ENCODE measurements at regions not wholly inside any gene's neighbourhood (a gene's known extent, or its start where the extent isn't known, plus 50 kb on each side); places are given as distances from the start of the nearest gene placed in this dataset.

GRCh38 chr1:184146202-184146601 is 94.7 kb downstream of the TSEN15 start:
- Histone ChIP-seq H4K5ac (ENCODE audit: insufficient read length, low read depth, low read length) (no peak overlapping the region), H3K79me2 (ENCODE audit: insufficient read depth, low read length) (no peaks in the 10 kb centered on the region), H2BK15ac (ENCODE audit: low read depth, low read length) (no peak overlapping the region), H3K23ac (ENCODE audit: insufficient read length, low read depth, low read length) (no peak overlapping the region), H2AK5ac (ENCODE audit: insufficient read length, low read length) (no peak overlapping the region), H2BK5ac (ENCODE audit: insufficient read length, low read length) (no peak overlapping the region), H3K23me2 (ENCODE audit: insufficient read length, low read depth, low read length, poor library complexity, severe bottlenecking) (no peaks in the 10 kb centered on the region), H3K18ac (ENCODE audit: insufficient read length, low read depth, low read length) (no peak overlapping the region), H3K27ac (ENCODE audit: insufficient read length, low read depth, low read length) (no peak overlapping the region), H3K4me1 (ENCODE audit: insufficient read depth, low read length) (no peaks in the 10 kb centered on the region), H3K56ac (ENCODE audit: insufficient read length, low read depth, low read length) (no peak overlapping the region), H3K79me1 (ENCODE audit: insufficient read depth, low read depth, low read length, poor library complexity, severe bottlenecking) (no peaks in the 10 kb centered on the region), H4K8ac (replicated peaks; ENCODE audit: insufficient read length, low read depth, low read length) (no peak overlapping the region), H2BK20ac (ENCODE audit: low read depth, low read length, poor library complexity, severe bottlenecking) (no peak overlapping the region), H2BK12ac (ENCODE audit: insufficient read length, low read depth, low read length) (no peak overlapping the region), H3K4me2 (ENCODE audit: insufficient read depth, insufficient read length, low read length) (no peak overlapping the region), H4K20me1 (ENCODE audit: control insufficient read depth, insufficient read depth, insufficient read length) (no peaks in the 10 kb centered on the region), H2AFZ (ENCODE audit: low read length) (no peak overlapping the region), H3T11ph (ENCODE audit: low read length) (no peak overlapping the region), H3K27me3 (ENCODE audit: insufficient read depth, low read length) (no peaks in the 10 kb centered on the region), H3K9ac (ENCODE audit: extremely low read depth, insufficient read length, low read length) (no peak overlapping the region), H3K9me3 (ENCODE audit: control insufficient read depth, low read depth, low read length) (no peaks in the 10 kb centered on the region), H3K14ac (ENCODE audit: insufficient read depth, low read length) (no peak overlapping the region), H3K4ac (ENCODE audit: low read depth, low read length) (no peak overlapping the region), H2BK120ac (ENCODE audit: low read depth, low read length, poor library complexity, severe bottlenecking) (no peak overlapping the region), H4K91ac (ENCODE audit: insufficient read length, low read depth, low read length) (no peak overlapping the region)
- H3K27ac Mint-ChIP-seq, result no peak overlapping the region
- no peak for DNase-seq
- H3K9me3 Mint-ChIP-seq, result peaks cover 3% of the 10 kb centered on the region in 2 experiments; a peak in 1 of 5 replicates
- H3K4me3 Mint-ChIP-seq, result no peak overlapping the region
- 0 out of 7 replicates have a peak, but pooled peaks cover 0 to 1% (median 0%) of the 10 kb centered on the region in 3 experiments for H3K36me3 Mint-ChIP-seq (ENCODE audit: insufficient read depth in 1 of 3, low read depth in 3 of 3)
- no CpG with 5 or more reads among the region's 4 CpGs for WGBS (ENCODE audit: extremely low coverage, insufficient read length, low lambda C conversion rate)
- TF ChIP-seq CTCF (conservative IDR thresholded peaks at IDR 0.05), result no peak
- H3K4me1 Mint-ChIP-seq, result peaks cover 8% of the 10 kb centered on the region in 2 experiments; a peak in 3 of 4 replicates
- peaks cover 3% of the 10 kb centered on the region for H3K27me3 Mint-ChIP-seq (ENCODE audit: low read depth)
